ENCODE measurements at regions not wholly inside any gene's neighbourhood (a gene's known extent, or its start where the extent isn't known, plus 50 kb on each side); places are given as distances from the start of the nearest gene placed in this dataset.

DNA sequence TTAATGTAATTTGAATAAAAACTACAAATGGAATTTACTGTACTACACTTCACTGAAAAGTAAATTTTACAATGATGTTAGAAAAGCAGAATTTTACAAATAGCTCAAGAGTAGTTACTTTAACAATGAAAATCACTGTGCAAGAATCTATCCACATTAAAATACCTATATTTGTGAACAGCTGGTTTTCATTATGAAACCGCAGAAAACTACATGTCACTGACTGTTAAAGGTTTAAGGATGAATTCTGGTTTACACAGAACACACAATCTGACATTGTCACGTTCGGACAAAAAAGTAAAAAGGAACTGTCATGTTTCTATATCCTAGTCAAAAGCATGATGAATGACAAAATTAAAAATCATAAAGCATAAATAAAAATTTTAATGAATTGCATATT, 415.3 kb upstream of the PRKCQ start (continued):
- TF ChIP-seq NR1H2 (CRISPR knock-in tag; IDR thresholded peaks at IDR 0.05), result no peak
- TF ChIP-seq TEAD1 (CRISPR knock-in tag; IDR thresholded peaks at IDR 0.05), result no peak
- TF ChIP-seq, protein P1, sequence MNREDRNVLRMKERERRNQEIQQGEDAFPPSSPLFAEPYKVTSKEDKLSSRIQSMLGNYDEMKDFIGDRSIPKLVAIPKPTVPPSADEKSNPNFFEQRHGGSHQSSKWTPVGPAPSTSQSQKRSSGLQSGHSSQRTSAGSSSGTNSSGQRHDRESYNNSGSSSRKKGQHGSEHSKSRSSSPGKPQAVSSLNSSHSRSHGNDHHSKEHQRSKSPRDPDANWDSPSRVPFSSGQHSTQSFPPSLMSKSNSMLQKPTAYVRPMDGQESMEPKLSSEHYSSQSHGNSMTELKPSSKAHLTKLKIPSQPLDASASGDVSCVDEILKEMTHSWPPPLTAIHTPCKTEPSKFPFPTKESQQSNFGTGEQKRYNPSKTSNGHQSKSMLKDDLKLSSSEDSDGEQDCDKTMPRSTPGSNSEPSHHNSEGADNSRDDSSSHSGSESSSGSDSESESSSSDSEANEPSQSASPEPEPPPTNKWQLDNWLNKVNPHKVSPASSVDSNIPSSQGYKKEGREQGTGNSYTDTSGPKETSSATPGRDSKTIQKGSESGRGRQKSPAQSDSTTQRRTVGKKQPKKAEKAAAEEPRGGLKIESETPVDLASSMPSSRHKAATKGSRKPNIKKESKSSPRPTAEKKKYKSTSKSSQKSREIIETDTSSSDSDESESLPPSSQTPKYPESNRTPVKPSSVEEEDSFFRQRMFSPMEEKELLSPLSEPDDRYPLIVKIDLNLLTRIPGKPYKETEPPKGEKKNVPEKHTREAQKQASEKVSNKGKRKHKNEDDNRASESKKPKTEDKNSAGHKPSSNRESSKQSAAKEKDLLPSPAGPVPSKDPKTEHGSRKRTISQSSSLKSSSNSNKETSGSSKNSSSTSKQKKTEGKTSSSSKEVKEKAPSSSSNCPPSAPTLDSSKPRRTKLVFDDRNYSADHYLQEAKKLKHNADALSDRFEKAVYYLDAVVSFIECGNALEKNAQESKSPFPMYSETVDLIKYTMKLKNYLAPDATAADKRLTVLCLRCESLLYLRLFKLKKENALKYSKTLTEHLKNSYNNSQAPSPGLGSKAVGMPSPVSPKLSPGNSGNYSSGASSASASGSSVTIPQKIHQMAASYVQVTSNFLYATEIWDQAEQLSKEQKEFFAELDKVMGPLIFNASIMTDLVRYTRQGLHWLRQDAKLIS (CRISPR knock-in tag; IDR thresholded peaks at IDR 0.05; ENCODE audit: borderline replicate concordance), result no peak
- TF ChIP-seq, protein P2, sequence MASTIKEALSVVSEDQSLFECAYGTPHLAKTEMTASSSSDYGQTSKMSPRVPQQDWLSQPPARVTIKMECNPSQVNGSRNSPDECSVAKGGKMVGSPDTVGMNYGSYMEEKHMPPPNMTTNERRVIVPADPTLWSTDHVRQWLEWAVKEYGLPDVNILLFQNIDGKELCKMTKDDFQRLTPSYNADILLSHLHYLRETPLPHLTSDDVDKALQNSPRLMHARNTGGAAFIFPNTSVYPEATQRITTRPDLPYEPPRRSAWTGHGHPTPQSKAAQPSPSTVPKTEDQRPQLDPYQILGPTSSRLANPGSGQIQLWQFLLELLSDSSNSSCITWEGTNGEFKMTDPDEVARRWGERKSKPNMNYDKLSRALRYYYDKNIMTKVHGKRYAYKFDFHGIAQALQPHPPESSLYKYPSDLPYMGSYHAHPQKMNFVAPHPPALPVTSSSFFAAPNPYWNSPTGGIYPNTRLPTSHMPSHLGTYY (CRISPR knock-in tag; IDR thresholded peaks at IDR 0.05), result no peak

DNA sequence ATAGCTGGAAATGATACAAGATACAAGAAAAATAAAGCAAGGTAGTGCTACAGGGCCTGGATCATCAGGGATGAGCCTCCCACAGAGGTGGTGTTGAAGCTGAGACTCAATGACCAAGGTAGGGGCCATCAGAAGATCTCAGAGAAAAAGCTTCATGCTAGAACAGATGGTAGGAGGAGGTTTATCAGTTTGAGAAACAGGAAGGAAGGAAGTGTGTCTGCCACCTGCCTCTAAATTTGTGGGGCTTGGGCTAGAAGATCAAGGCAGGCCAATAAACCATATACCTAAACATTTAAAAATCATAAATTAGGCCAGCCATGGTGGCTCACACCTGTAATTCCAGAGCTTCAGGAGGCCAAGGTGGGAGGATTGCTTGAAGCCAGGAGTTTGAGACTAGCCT, 410.8 kb upstream of the PRKCQ start:
- POLR2A ChIA-PET, result no interaction called here
- TF ChIP-seq, protein P3, sequence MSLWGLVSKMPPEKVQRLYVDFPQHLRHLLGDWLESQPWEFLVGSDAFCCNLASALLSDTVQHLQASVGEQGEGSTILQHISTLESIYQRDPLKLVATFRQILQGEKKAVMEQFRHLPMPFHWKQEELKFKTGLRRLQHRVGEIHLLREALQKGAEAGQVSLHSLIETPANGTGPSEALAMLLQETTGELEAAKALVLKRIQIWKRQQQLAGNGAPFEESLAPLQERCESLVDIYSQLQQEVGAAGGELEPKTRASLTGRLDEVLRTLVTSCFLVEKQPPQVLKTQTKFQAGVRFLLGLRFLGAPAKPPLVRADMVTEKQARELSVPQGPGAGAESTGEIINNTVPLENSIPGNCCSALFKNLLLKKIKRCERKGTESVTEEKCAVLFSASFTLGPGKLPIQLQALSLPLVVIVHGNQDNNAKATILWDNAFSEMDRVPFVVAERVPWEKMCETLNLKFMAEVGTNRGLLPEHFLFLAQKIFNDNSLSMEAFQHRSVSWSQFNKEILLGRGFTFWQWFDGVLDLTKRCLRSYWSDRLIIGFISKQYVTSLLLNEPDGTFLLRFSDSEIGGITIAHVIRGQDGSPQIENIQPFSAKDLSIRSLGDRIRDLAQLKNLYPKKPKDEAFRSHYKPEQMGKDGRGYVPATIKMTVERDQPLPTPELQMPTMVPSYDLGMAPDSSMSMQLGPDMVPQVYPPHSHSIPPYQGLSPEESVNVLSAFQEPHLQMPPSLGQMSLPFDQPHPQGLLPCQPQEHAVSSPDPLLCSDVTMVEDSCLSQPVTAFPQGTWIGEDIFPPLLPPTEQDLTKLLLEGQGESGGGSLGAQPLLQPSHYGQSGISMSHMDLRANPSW (CRISPR knock-in tag; conservative IDR thresholded peaks at IDR 0.05; ENCODE audit: low read depth), result no peak
- TF ChIP-seq FOXJ3 (CRISPR knock-in tag; IDR thresholded peaks at IDR 0.05; ENCODE audit: borderline replicate concordance) (no peak), TEAD1 (CRISPR knock-in tag; IDR thresholded peaks at IDR 0.05) (no peak), SP1 (CRISPR knock-in tag; conservative IDR thresholded peaks at IDR 0.05) (no peak), MYBL2 (CRISPR knock-in tag; IDR thresholded peaks at IDR 0.05) (no peak), ZNF423 (CRISPR knock-in tag; IDR thresholded peaks at IDR 0.05) (no peak), CREM (CRISPR knock-in tag; IDR thresholded peaks at IDR 0.05) (no peak), SMAD3 (CRISPR knock-in tag; IDR thresholded peaks at IDR 0.05; ENCODE audit: borderline replicate concordance) (no peak), FOXP1 (CRISPR knock-in tag; IDR thresholded peaks at IDR 0.05; ENCODE audit: borderline replicate concordance) (no peak), GTF2I (CRISPR knock-in tag; conservative IDR thresholded peaks at IDR 0.05) (no peak)
- TF ChIP-seq, protein P4, sequence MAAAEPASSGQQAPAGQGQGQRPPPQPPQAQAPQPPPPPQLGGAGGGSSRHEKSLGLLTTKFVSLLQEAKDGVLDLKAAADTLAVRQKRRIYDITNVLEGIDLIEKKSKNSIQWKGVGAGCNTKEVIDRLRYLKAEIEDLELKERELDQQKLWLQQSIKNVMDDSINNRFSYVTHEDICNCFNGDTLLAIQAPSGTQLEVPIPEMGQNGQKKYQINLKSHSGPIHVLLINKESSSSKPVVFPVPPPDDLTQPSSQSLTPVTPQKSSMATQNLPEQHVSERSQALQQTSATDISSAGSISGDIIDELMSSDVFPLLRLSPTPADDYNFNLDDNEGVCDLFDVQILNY (CRISPR knock-in tag; IDR thresholded peaks at IDR 0.05), result no peak

DNA sequence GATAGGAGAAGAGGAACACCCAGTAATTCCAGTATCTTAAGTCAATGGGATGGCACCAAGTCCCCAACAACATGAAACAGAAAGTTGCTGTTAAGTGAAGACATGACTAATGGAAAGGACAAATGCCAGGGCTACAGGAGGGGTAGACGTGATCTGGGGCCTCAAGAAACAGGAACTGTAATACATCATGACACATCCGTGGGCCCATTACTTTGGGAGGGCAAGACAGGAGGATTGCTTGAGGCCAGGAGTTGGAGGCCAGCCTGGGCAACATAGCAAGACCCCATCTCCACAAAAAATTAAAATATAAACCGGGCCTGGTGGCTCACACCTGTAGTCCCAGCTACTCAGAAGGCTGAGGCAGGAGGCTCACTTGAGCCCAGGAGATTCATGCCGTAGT, 408.6 kb upstream of the PRKCQ start:
- POLR2A ChIA-PET, result no interaction called here
- Mint-ChIP-seq H3K36me3 (peaks cover 9% of the 10 kb centered on the region), H3K27ac (no peak overlapping the region), H3K4me3 (no peak overlapping the region), H3K9me3 (peaks cover 18% of the 10 kb centered on the region), H3K4me1 (peaks cover 15% of the 10 kb centered on the region), H3K27me3 (ENCODE audit: low read depth) (no peaks in the 10 kb centered on the region; the same call in 1 of the 2 replicates)
- ATAC-seq (no peak), DNase-seq (ENCODE audit: low spot score) (no peak)
- CTCF ChIA-PET, result no interaction called here
- peak; percentile 66 for TF ChIP-seq ZNF121 (CRISPR knock-in tag; IDR thresholded peaks at IDR 0.05)
- TF ChIP-seq ZNF423 (CRISPR knock-in tag; IDR thresholded peaks at IDR 0.05), result no peak

More for the DNA sequence above, 410.8 kb upstream of the PRKCQ start:
- Mint-ChIP-seq H3K27ac (no peak overlapping the region), H3K27me3 (ENCODE audit: low read depth) (no peaks in the 10 kb centered on the region), H3K36me3 (peaks cover 9% of the 10 kb centered on the region), H3K9me3 (peaks cover 11% of the 10 kb centered on the region), H3K4me1 (peaks cover 10% of the 10 kb centered on the region), H3K4me3 (no peak overlapping the region)
- ATAC-seq (no peak), DNase-seq (ENCODE audit: low spot score) (no peak)
- CTCF ChIA-PET, result interaction anchor here (0.5 kb wide), 1 partner anchor 101 kb away, joined by 4 read pairs; no protein-coding TSS in a partner anchor
